Stimulated activated CD8-positive, alpha-beta memory T cell treated with anti-CD3 and anti-CD28 coated beads, Interleukin-7, amount 100 ng/mL, for 4 hours (primary cell): ENCODE measurements at regions not wholly inside any gene's neighbourhood (a gene's known extent, or its start where the extent isn't known, plus 50 kb on each side); places are given as distances from the start of the nearest gene placed in this dataset.
A peak's percentile ranks its signal among the peaks of the same experiment; 100 is the strongest.

Source experiments
- DNase-seq, 2 donors: peaks; one replicate each; pipeline ENCODE4 v3.0.0-alpha.2; 2020; ENCODE audit warnings: low read depth in 2 of 2

- DNase-seq, result no peak
Observed at GRCh38 chr3:30167541-30168011, 438.8 kb upstream of the TGFBR2 start.

- DNase-seq, result no peak
Observed at GRCh38 chr3:30169487-30169886, 436.9 kb upstream of the TGFBR2 start.

GRCh38 chr3:30170681-30171438 is 435.5 kb upstream of the TGFBR2 start:
- no peak for DNase-seq

- no peak for DNase-seq
Observed at GRCh38 chr3:30174357-30174756, 432.0 kb upstream of the TGFBR2 start.

- no peak for DNase-seq
Observed at GRCh38 chr3:30180310-30181177, 425.9 kb upstream of the TGFBR2 start.

GRCh38 chr3:30181178-30181465 is 425.3 kb upstream of the TGFBR2 start:
- no peak for DNase-seq

GRCh38 chr3:30181581-30181980 is 424.8 kb upstream of the TGFBR2 start:
- no peak for DNase-seq

- DNase-seq, result no peak
Observed at GRCh38 chr3:30183421-30183820, 423.0 kb upstream of the TGFBR2 start.

- DNase-seq, result no peak
Observed at GRCh38 chr3:30184091-30184810, 422.1 kb upstream of the TGFBR2 start.

GRCh38 chr3:30185872-30186271 is 420.5 kb upstream of the TGFBR2 start:
- DNase-seq, result no peak

GRCh38 chr3:30186741-30187219 is 419.6 kb upstream of the TGFBR2 start:
- DNase-seq, result no peak

GRCh38 chr3:30187366-30187765 is 419.0 kb upstream of the TGFBR2 start:
- no peak for DNase-seq

- DNase-seq, result no peak
Observed at GRCh38 chr3:30188713-30189112, 417.7 kb upstream of the TGFBR2 start.

GRCh38 chr3:30189900-30190299 is 416.5 kb upstream of the TGFBR2 start:
- no peak for DNase-seq

GRCh38 chr3:30193625-30194044 is 412.8 kb upstream of the TGFBR2 start:
- no peak for DNase-seq

GRCh38 chr3:30195352-30195751 is 411.0 kb upstream of the TGFBR2 start:
- no peak for DNase-seq

GRCh38 chr3:30198162-30198561 is 408.2 kb upstream of the TGFBR2 start:
- no peak for DNase-seq

GRCh38 chr3:30199096-30199759 is 407.2 kb upstream of the TGFBR2 start:
- peak; percentile 28 to 29 for DNase-seq

- no peak for DNase-seq
Observed at GRCh38 chr3:30199855-30200254, 406.5 kb upstream of the TGFBR2 start.

- no peak for DNase-seq
Observed at GRCh38 chr3:30201715-30202114, 404.7 kb upstream of the TGFBR2 start.

- no peak for DNase-seq
Observed at GRCh38 chr3:30203301-30203700, 403.1 kb upstream of the TGFBR2 start.

GRCh38 chr3:30204126-30204525 is 402.3 kb upstream of the TGFBR2 start:
- no peak for DNase-seq
